NCI-H526 (cell line): ENCODE measurements at regions not wholly inside any gene's neighbourhood (a gene's known extent, or its start where the extent isn't known, plus 50 kb on each side); places are given as distances from the start of the nearest gene placed in this dataset.
"Not testable (repeated sequence)": the region's sequence is repeated elsewhere in the genome, so short reads cannot be mapped to it uniquely, and the experiment has no call there.

Experiments
- DNase-seq, 2 experiments: peaks; one replicate each; lab custom pipeline; 2025; lab: John Stamatoyannopoulos, UW

- DNase-seq, result no peak
These were observed 162.3 kb upstream of the ARHGAP20 start for GRCh38 chr11:110874437-110875030.

- DNase-seq, result no peak
These were observed 161.7 kb upstream of the ARHGAP20 start for GRCh38 chr11:110873975-110874374.

DNA sequence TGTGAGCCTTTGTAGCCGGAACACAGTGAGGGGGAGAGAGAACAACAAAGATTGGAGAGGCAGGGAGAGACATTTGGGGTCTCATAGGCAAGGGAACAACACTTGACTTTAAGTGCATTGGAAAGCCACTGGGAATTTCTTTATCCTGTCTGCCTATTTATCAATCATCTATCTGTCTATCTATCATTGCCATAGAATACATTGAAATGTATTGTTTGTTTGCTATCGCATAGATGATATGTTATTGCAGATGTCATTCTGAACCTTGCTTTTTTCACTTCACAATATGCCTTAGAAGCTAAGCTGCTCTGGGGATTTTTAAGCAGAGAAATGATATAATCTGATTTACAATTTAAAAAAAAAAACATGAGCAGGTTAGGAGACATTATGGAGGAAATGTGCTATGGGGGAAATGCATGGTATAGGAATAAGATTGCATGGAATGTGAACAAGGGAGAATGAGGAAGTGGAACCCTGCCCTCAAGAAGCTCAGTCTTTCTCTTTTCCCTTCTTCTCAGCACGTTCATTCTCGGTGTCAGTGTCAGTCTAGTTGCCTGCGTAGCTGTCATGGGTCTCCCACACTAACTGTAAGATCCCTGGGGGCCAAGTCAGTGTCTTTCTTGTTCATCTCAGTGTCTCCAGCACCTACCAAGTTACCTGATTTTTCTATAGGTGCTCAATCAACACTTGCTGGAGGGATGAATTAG lies 158.7 kb upstream of the ARHGAP20 start:
- DNase-seq, result no peak

- no peak for DNase-seq
These were observed 155.7 kb upstream of the ARHGAP20 start for GRCh38 chr11:110867951-110868350.

GRCh38 chr11:110866081-110866480 lies 153.8 kb upstream of the ARHGAP20 start:
- no peak for DNase-seq

DNA sequence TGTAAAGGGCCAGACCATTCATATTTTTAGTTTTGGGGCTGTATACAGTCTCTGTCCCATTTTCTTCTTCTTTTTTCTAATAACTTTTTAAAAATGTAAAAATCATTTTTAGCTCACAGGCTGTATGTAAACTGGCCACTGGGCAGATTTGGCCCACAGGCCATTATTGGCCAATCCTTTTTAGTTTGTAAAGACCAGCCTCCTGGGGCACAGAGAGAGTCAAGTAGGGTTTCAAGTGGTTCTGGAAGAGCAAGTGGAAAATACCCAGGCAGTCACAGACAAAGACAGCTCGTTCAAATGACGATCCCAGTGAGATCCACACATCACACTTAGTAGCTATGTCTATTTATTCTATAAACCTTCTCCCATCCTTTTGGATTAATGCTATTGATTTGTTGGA lies 150.2 kb upstream of the ARHGAP20 start:
- DNase-seq, result no peak

- no peak for DNase-seq
These were observed 148.2 kb upstream of the ARHGAP20 start for GRCh38 chr11:110860461-110860860.

DNA sequence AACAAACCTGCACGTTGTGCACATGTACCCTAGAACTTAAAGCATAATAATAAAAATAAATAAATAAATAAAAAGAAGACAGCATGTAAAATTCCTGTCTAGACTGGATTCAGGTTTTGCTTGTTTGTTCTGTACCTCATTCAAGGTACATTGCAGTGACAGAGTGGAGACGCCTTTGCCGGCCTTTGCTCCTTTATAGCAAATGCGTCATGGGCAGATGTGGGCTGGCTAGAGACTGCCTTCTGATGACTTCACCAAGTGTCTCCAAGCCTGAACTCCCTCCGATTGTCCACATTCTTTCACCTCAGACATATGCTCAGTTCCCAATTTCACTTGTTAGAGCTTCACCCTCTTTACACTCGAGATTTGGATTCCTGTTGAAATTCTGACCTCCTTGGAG lies 147.8 kb upstream of the ARHGAP20 start:
- no peak for DNase-seq

DNA sequence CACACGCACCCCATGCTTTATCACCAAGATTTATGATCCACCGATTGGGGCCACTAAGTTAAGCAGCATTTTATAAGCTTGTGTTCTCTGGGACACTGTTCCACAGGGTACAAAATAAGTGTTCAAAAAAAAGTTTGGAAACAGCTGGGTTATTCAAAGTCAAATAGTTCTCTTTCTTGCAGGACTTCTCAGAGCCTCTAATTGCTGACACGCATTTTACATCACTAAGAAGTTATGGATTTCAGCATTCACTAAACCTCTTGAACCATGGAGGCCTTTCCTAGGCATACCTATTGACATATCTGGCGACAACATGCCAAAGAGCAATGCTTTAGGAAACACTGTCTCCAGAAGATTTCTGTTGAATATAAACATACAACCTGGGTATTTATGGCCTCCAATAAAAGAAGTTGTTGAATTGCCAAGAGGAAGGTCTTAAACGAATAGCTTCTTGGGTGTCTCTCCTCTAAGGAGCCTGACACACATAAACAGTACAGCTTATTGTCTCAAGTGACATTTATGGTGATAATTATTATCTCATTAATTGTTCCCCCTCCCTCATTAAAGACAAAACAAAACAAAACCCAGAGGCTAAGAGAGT lies 147.1 kb upstream of the ARHGAP20 start:
- DNase-seq, result no peak

- DNase-seq, result no peak
These were observed 146.3 kb upstream of the ARHGAP20 start for GRCh38 chr11:110858547-110858921.

DNA sequence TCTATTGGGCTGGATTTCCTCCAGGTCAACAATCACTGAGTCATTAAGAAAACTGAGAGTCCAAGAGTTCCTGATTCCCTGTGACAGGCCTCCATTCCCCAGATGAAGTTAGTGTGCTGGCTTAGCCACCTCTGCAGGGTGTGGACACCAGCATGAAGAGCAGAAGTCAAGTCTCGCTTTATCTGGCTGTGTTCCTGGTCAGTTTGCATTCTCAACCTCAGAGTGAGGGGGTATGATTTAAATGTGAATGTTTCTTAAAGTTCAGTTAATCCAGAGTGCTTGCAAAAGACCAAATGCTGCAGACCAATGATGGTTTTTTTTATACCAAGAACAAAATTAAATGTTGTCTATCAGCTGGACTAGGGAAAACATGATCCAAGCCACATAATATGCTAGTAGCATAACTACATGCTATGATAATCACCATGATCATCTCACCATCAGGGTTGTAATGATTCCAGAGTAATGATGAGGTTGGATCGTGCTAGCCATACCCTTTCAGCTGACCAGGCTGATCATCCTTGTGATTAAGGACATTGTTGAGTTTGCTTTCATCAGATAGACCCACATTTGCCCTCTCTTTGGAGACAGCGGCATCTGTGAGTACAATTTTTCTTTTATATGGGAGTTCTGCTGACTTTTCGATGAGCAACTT lies 145.8 kb upstream of the ARHGAP20 start:
- DNase-seq, result no peak

DNA sequence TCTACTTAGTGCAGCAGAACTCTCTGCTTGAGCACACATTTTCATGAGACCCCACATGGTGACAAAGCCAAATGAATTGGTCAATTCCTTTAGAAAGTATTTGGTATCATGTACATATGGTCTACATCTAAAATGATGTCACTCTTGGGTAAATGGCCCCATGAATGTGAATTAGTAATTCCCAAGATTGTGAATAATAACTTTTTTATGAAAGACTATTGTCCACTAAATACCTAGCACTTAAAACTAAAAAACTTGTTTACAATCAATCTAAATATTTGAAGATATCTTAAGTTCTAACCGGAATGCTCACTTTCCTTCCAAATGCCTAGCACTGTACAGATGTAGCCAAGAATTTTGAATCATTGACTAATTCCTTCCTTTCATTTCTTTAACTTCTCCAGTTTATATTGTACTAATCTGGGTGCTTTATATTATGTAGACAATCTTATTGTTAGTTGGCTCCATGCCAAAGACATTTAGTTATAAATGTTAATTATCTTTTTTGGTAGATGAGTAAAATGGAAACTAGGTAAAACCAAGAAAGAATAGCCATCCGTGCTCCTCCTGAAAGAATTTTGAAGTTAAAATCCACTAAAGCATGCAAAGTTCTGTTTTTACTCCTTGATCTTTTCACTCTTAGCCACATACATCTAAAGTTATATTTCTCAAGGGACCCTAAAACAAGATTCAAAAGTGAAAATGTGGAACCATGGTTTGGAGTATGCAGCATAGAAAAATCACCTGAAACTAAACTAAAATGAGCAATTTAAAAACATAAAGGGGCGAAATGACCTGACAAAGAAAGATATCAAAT lies 145.0 kb upstream of the ARHGAP20 start:
- DNase-seq, result no peak

DNA sequence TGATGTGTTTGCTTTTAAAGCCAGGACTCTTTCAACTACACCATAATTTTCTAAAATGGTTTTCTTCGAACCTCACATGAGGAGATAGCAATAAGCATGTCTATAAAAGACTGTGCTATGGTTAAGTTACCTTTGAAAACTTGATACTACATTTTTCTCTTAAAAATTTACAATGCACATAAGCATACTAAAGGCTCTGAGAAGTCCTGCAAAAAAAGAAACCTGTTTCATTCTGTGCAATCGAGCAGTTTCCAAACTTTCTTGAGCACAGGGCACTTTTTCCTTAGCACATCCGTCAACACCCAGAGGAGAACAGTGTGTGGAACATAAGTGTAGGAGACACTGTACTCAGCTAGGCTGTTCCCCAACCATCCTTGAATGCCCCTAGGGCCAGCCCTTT lies 144.1 kb upstream of the ARHGAP20 start:
- no peak for DNase-seq

GRCh38 chr11:110855191-110855590 lies 143.0 kb upstream of the ARHGAP20 start:
- DNase-seq, result no peak

DNA sequence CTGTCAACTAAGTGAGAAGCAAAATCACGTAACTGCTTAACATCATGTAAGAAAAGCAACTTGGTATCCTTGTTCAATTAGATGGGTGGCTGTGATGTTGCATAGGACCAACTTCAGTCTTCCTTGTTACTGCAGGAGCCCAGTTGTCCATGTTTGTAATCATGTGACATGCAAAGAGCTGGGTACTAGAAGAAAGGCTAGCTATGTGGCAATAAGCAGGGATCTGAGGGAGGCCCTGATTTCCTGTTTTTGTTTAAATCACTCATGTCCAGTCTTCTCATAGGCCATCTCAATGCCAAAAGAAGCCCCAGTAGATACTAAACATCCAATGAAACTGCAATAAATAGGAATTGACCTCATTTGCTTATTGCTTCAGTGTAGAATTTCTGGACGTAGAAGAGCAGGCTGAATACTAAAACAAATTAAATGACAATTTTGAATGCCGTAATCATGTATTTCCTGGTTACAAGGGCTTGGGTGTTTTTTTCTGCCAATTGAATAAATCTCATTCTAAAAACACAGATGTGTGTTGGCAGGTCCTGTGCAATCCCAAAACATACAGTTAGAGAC lies 140.8 kb upstream of the ARHGAP20 start:
- no peak for DNase-seq

DNA sequence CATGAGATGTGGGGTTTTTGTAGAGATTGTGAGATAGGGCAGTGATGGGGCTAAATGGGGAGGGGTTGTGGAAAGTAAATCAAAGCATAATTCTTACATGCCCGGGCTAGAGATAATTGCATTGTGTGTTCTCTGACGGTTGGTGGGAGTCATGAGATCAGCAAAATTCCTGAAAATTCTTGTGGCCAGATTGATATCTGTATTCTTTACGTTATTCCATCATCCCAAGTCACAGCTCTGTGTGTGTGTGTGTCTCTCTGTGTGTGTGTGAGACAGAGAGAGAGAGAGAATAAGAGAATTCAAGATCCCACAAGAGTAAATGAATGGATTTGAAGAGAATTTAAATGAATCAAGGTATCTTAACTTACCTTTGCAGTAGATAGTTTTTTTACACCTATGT lies 138.6 kb upstream of the ARHGAP20 start:
- no peak for DNase-seq

GRCh38 chr11:110843053-110843452 lies 130.8 kb upstream of the ARHGAP20 start:
- not testable (repeated sequence) for DNase-seq

DNA sequence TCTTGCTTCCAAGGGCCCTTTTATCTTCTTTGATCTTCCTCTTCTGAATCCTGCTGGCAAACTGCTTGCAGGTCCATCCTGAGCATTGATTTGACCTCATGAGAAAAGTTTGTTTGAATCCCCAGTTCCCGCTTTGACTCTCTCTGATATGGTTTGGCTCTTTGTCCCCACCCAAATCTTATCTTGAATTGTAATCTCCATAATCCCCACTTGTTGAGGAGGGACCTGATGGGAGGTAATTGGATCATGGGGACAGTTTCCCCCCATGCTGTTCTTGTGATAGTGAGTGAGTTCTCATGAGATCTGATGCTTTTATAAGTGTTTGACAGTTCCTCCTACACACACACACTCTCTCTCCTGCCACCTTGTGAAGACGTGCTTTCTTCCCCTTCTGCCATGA lies 126.6 kb upstream of the ARHGAP20 start:
- DNase-seq, result no peak

GRCh38 chr11:110837603-110838002 lies 125.4 kb upstream of the ARHGAP20 start:
- no peak for DNase-seq

GRCh38 chr11:110835106-110835505 lies 122.9 kb upstream of the ARHGAP20 start:
- DNase-seq, result no peak

GRCh38 chr11:110833033-110833484 lies 120.8 kb upstream of the ARHGAP20 start:
- DNase-seq, result no peak

DNA sequence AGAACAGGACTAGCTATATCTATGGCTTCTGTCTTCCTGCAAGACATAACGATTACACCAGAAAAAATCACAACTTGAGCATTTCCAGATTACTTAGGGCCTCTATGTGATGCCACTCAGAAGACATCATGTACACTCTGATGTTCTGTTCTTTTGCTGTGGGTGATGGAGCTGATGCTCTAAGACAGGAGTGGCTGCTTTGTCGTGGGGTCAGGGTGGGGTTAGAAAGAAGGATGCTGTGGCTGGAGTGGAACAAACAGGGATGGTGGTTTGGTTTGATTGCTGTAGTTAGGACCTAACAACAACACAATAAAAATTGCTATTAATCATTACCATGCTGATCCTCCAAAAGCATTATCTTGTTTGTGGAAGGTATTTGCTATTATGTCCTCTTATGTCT lies 120.3 kb upstream of the ARHGAP20 start:
- DNase-seq, result no peak
